NCI-H1048 (cell line): ENCODE measurements at regions not wholly inside any gene's neighbourhood (a gene's known extent, or its start where the extent isn't known, plus 50 kb on each side); places are given as distances from the start of the nearest gene placed in this dataset.

Experiments
- DNase-seq: peaks from one replicate; lab custom pipeline; 2025; lab: John Stamatoyannopoulos, UW

DNA sequence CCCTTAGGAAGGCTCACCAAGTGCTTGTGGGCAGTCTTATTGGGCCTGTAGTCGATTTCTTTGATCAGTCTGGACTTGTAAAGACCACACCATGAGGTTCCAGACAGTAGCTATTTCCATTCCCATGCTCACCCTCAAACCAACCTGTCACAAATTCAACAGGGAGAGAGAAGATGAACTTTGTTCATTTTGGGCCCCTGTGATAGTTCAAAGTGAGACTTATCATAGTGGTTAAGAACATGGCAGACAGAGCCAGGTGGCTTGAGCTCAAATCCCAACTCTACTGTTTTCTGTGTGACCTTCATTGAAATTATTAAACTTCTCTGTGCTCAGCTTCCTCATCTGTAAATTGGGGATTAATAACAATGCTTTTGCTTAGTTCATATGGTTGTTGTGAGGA is 53.9 kb upstream of the CTLA4 start:
- no peak for DNase-seq

DNA sequence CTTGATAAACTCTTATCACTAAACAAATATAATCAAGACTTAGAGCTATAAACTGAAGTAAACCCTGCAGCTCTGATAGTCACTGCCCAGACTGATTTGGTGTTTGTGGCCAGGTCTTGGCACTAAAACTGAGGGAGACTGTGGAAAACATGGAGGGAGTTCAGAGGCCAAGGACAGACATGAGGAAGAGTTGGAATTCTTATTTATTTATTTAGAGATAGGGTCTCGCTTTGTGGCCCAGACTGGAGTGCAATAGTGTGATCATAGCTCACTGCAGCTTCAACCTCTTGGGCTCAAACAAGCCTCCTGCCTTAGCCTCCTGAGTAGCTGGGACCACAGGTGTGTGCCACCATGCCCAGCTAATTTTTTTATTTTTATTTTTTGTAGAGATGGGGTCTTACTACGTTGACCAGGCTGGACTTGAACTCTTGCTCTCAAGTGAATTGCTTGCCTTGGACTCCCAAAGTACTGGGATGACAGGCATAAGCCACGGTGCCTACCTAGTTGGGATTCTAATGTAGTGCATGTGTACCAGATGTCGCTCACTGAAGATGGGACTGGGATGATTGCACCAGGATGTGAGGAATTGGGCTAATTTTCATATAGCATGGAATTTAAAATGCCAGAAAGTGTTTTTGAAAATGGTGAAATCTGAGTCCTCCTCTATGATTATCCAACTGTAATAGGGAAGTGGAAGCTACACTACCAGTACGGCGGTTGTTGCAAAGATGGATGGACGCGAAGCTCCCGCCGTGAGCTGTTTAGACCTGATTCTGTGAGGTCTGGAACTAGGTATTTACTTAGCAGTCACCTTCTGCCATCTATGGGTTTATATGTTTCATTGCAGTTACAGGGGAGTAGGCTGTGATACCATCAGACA is 52.7 kb upstream of the CTLA4 start:
- DNase-seq: peak; percentile 48

DNA sequence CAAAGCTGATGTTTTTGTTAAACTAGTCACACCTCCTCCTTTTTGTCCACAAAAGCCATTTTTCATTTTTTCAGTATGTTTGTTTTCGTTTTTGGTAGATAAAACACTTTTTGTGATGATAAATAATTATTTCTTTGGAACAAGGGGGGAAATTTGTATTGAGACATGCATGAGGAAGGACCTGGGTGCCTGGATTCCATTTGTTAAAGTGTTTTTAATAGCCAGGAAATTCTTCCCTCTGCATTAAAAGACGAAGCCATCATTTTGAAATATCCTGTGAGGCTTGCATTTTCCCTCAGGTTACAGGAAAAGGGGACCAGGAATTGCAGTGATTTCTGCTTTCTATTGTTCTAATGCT is 52.1 kb upstream of the CTLA4 start:
- DNase-seq: no peak

DNA sequence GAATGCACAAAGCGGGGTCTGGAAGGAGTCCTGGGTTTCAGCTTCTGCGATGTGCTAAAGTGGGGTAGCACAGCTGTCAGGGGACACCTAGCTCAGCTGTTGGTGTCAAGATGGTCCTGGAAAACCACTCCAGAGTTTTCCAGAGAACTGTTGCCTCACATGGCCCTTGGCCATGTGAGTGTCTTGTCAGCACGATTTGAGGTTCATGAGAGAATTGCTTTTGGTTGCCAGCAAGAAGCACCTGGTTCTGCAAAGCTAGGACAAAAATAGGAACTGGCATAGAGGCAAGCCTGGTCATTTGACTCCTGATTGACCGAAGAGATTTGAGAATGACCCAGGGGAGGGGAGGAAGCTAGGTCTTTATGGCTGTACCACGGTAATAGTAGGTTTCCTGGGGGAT is 50.4 kb upstream of the CTLA4 start:
- no peak for DNase-seq
